Lower leg skin (tissue), 4 donors: ENCODE measurements at regions not wholly inside any gene's neighbourhood (a gene's known extent, or its start where the extent isn't known, plus 50 kb on each side); places are given as distances from the start of the nearest gene placed in this dataset.
A peak's percentile ranks its signal among the peaks of the same experiment; 100 is the strongest.
"Not testable (repeated sequence)": the region's sequence is repeated elsewhere in the genome, so short reads cannot be mapped to it uniquely, and the experiment has no call there.

Experiments
- DNase-seq, 2 donors: peaks; one replicate each; pipeline ENCODE4 v3.0.0-alpha.2; 2019; ENCODE audit warnings: low spot score in 2 of 2
- H3K4me3 ChIP-seq: fragments of 200-600 bp; sonication (generic); 2 replicates; pipeline ENCODE4 v1.5.1; 2017; ENCODE audit warnings: mild to moderate bottlenecking, low read depth; ENCODE audit not compliant: poor library complexity, severe bottlenecking
- POLR2A ChIP-seq, 2 donors: fragments of 450-650 bp; IDR thresholded peaks; one replicate each; pipeline ENCODE4 v1.6.1; 2016 to 2017; ENCODE audit warnings: antibody characterized with exemption in 2 of 2, mild to moderate bottlenecking in 1 of 2, moderate library complexity in 1 of 2
- WGBS, 2 donors: methylation state at CpG; one replicate each; pipeline ENCODE4 v1.1.5; 2018; 5-methylcytosine and 5-hydroxymethylcytosine counted together
- intact Hi-C: fragments of 100-400 bp; cut with DNase I; formaldehyde crosslinking; loops from one replicate; pipeline ENCODE4 v1.15.0; 2023; ENCODE audit warnings: low total_unique reads
- TF ChIP-seq, protein P1 (sequence below), 3 donors: fragments of 450-650 bp; IDR thresholded peaks; one replicate each; pipeline ENCODE4 v1.5.1; 2016; ENCODE audit warnings: antibody characterized with exemption in 3 of 3, mild to moderate bottlenecking in 3 of 3, moderate library complexity in 2 of 3

DNA sequence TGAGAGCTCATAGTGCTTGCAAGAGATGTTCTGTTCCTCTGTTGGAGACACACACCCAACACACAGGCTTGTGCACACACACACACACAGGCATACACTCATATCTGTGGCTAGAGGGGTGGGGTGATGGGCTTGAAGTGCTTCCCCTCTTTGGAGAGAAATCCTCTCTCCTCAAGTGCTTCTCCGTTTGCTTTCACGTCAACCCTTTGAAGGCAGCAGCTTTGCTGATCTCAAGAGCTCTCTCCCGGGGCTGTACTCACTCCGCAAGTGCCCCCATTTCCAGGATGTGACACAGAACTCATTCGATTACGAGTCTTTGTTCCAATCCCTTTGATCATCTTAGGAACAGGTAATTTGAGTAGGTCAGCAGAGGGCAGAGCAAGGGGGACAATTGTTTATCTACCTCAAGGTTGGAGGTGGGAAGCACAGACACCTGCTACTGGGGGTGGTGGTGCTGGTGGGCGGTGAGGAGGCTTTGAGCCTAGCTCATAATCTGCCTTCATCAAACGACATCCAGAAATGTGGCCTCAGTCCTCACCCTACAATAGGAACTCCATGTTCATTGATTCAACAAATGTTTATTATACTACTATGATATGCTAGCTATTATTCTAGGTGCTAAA, 529.8 kb upstream of the CADM1 start:
- TF ChIP-seq POLR2A (IDR thresholded peaks at IDR 0.05): no peak
- TF ChIP-seq, protein P1, sequence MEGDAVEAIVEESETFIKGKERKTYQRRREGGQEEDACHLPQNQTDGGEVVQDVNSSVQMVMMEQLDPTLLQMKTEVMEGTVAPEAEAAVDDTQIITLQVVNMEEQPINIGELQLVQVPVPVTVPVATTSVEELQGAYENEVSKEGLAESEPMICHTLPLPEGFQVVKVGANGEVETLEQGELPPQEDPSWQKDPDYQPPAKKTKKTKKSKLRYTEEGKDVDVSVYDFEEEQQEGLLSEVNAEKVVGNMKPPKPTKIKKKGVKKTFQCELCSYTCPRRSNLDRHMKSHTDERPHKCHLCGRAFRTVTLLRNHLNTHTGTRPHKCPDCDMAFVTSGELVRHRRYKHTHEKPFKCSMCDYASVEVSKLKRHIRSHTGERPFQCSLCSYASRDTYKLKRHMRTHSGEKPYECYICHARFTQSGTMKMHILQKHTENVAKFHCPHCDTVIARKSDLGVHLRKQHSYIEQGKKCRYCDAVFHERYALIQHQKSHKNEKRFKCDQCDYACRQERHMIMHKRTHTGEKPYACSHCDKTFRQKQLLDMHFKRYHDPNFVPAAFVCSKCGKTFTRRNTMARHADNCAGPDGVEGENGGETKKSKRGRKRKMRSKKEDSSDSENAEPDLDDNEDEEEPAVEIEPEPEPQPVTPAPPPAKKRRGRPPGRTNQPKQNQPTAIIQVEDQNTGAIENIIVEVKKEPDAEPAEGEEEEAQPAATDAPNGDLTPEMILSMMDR (IDR thresholded peaks at IDR 0.05): no peak
- no peak for DNase-seq
- H3K4me3 ChIP-seq: no peak overlapping the region
- intact Hi-C loops: no loop called here
- WGBS, 2 donors: 46 to 48% methylated on average over 8 of the region's 8 CpGs

DNA sequence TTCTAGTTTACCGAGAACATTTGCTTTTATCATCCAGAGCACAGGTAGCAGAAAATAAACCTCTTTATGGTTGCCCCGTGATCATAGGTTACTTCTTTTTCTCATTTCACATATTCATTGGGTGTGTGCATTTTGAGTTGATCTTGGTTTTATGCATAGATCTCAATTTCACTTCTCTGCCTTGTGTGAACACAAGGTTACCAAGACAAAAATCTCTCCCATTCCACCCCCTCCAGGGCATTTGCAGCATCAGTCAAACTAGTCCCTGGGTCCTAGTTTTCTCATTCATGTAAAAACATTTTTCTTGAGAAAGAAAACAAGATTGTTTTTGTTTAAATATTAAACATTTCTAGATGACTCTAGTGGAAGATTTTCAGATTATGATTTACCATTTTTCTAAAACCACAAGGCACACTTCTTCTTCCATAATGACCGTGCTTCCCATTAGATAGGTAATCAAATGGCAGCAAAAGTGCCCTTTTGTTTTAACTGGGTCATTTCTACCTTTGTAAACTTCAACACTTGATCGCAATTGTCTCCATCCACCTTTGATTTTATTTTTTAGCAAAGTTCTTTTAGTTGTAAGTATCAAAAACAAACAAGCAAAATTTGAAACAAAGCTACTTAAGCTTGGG, 526.6 kb upstream of the CADM1 start:
- WGBS, 2 donors: 85 to 91% methylated on average over 4 of the region's 4 CpGs
- DNase-seq: no peak
- H3K4me3 ChIP-seq: no peak overlapping the region
- intact Hi-C loops: no loop called here
- no peak for TF ChIP-seq POLR2A (IDR thresholded peaks at IDR 0.05)
- TF ChIP-seq, protein P1 (IDR thresholded peaks at IDR 0.05): no peak

DNA sequence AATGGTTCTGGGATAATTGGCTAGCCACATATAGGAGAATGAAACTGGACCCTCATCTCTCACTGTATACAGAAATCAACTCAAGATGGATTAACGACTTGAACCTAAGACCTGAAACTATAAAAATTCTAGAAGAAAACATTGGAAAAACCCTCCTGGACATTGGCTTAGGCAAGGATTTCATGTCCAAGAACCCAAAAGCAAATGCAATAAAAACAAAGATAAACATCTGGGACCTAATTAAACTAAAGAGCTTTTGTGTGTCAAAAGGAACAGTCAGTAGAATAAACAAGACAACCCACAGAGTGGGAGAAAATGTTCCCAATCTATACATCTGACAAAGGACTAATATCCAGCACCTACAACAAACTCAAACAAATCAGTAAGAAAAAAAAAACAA, 524.3 kb upstream of the CADM1 start:
- intact Hi-C loops, H3K4me3 ChIP-seq, DNase-seq: not testable (repeated sequence)
- 70 to 75% methylated on average over 1 of the region's 1 CpG for WGBS, 2 donors

DNA sequence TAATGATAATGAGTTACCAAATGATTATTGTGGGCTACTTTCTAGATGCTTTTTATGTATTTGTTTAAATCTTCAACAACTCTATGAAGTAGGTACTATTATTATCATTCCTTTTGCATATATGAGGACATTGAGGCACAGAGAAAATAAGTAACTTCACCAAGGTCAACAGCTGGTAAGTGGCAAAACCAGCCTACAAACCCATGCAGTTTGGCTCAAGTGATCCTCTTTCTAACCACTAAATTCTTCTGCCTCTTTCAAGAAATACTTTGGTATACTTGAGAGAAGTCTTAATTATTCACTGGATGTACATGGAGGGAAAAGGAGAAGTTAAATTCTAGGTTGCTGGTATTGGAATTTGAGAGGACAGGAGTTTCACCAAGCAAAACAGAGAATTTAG, 495.2 kb upstream of the CADM1 start:
- intact Hi-C loops: no loop called here
- DNase-seq: no peak
- TF ChIP-seq POLR2A (IDR thresholded peaks at IDR 0.05): no peak
- TF ChIP-seq, protein P1 (IDR thresholded peaks at IDR 0.05): no peak
- H3K4me3 ChIP-seq: no peak overlapping the region

- 84 to 86% methylated on average over 3 of the region's 3 CpGs for WGBS, 2 donors
- intact Hi-C loops: no loop called here
- peak in 1 of 2 donors; percentile 28 for DNase-seq
Observed at GRCh38 chr11:115996808-115997188, 492.6 kb upstream of the CADM1 start.

DNA sequence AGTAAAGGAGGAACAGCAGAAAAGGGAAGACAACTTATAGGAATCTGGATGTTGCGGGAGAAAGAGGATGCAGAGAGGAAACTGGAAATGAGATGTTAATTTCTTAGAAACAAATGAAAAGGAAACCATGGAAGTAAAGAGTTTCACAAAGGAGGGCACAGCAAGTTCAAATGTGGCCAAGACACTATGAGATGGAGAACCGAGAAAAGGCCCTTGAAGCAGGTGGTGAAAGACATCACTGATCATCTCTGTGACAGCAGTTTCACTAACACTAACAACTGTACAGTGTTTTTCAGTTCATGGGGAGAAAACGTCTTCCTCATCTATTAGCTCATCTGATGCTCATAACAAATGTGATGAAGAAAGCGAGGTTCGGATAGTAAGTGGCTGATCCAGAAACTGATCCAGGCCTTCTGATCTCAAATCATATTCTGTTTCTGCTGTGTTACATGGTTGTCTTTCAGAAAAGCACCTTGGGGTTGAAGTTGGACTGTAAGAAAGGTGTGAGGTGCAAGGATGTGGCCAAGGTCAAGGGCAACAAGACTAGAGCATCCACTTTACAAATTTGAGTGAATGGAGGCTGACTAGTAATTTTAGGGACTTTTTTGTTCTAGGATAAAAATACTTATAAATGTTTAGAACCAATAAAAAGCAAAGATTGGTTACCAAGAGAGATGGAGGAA, 492.1 kb upstream of the CADM1 start:
- intact Hi-C loops: no loop called here
- DNase-seq: no peak
- no peak overlapping the region for H3K4me3 ChIP-seq
- 80 to 83% methylated on average over 5 of the region's 5 CpGs for WGBS, 2 donors
- no peak for TF ChIP-seq POLR2A (IDR thresholded peaks at IDR 0.05)
- TF ChIP-seq, protein P1 (IDR thresholded peaks at IDR 0.05): no peak

More at GRCh38 chr11:115996808-115997188, 492.6 kb upstream of the CADM1 start:
- TF ChIP-seq, protein P1 (IDR thresholded peaks at IDR 0.05): no peak
- TF ChIP-seq POLR2A (IDR thresholded peaks at IDR 0.05): no peak
- H3K4me3 ChIP-seq: no peak overlapping the region
